ENCODE measurements at regions not wholly inside any gene's neighbourhood (a gene's known extent, or its start where the extent isn't known, plus 50 kb on each side); places are given as distances from the start of the nearest gene placed in this dataset.

DNA sequence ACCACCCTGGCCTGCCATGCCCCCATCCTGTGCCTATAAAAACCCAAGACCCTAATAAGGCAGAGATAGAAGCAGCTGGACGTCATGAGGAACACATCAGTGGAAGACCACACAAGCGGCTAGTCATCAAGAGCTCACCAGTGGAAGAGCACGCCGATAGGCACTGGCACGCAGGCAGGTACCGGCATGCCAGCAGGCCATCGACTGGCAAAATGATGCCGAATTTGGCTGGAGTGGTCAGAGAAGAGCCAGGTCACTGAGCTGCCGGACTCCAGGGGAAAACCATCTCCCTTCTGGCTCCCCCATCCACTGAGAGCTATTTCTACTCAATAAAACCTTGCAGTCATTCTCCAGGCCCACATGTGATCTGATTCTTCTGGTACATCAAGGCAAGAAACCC lies 227.6 kb upstream of the EXOC2 start:
- H3K27ac ChIP-seq: no peak overlapping the region
- DNase-seq: no peak
- no peak overlapping the region for H3K4me3 ChIP-seq
- no peaks in the 10 kb centered on the region for H3K9me3 ChIP-seq (ENCODE audit: low read depth)
- no peak overlapping the region for H3K4me2 ChIP-seq (ENCODE audit: unreplicated experiment)
- no peaks in the 10 kb centered on the region for H3K9me2 ChIP-seq (ENCODE audit: insufficient read depth)
- WGBS, 2 experiments (ENCODE audit: low coverage in 1 of 2, low lambda C conversion rate in 2 of 2, missing lambda C conversion rate in 2 of 2): 63 to 71% methylated on average over 9 of the region's 9 CpGs
- no peak overlapping the region for H3K9ac ChIP-seq
- H3K4me1 ChIP-seq (ENCODE audit: insufficient read depth): no peaks in the 10 kb centered on the region
- peaks cover 10% of the 10 kb centered on the region; the same call in 1 of the 2 replicates for H3K27me3 ChIP-seq (replicated peaks; ENCODE audit: insufficient read depth)
- no peak overlapping the region for H2AFZ ChIP-seq
- in situ Hi-C loops (cut with MboI): loop anchor here (25.0 kb wide), 1 partner anchor 467 kb away; the partner anchor contains the start of gene FOXF2
- H4K20me1 ChIP-seq (ENCODE audit: insufficient read depth): no peaks in the 10 kb centered on the region
- H3K36me3 ChIP-seq (ENCODE audit: low read depth): no peaks in the 10 kb centered on the region
- no peaks in the 10 kb centered on the region for H3K79me2 ChIP-seq (ENCODE audit: insufficient read depth)
- H3F3A ChIP-seq (ENCODE audit: insufficient read depth): no peaks in the 10 kb centered on the region
- TF ChIP-seq EZH2phosphoT487 (IDR thresholded peaks at IDR 0.05; ENCODE audit: insufficient read depth, low read depth) (no peak), EZH2 (IDR thresholded peaks at IDR 0.05; ENCODE audit: insufficient read depth, poor library complexity, severe bottlenecking) (no peak)

- no peaks in the 10 kb centered on the region for H3K36me3 ChIP-seq (ENCODE audit: low read depth)
- no peaks in the 10 kb centered on the region for H3F3A ChIP-seq (ENCODE audit: insufficient read depth)
- no peak overlapping the region for H3K4me2 ChIP-seq (ENCODE audit: unreplicated experiment)
- no peaks in the 10 kb centered on the region for H3K79me2 ChIP-seq (ENCODE audit: insufficient read depth)
- TF ChIP-seq EZH2 (IDR thresholded peaks at IDR 0.05; ENCODE audit: insufficient read depth, poor library complexity, severe bottlenecking) (no peak), EZH2phosphoT487 (IDR thresholded peaks at IDR 0.05; ENCODE audit: insufficient read depth, low read depth) (no peak)
- no peaks in the 10 kb centered on the region for H3K4me1 ChIP-seq (ENCODE audit: insufficient read depth)
- no peak overlapping the region for H2AFZ ChIP-seq
- in situ Hi-C loops (cut with MboI): loop anchor here (25.0 kb wide), 1 partner anchor 468 kb away; the partner anchor contains the start of gene FOXF2
- H3K9me3 ChIP-seq (ENCODE audit: low read depth): no peaks in the 10 kb centered on the region
- peaks cover 10% of the 10 kb centered on the region; the same call in 1 of the 2 replicates for H3K27me3 ChIP-seq (replicated peaks; ENCODE audit: insufficient read depth)
- H4K20me1 ChIP-seq (ENCODE audit: insufficient read depth): no peaks in the 10 kb centered on the region
- no peak overlapping the region for H3K27ac ChIP-seq
- H3K9ac ChIP-seq: no peak overlapping the region
- no peaks in the 10 kb centered on the region for H3K9me2 ChIP-seq (ENCODE audit: insufficient read depth)
- no peak for DNase-seq
- 27 to 35% methylated on average over 1 of the region's 1 CpG for WGBS, 2 experiments (ENCODE audit: low coverage in 1 of 2, low lambda C conversion rate in 2 of 2, missing lambda C conversion rate in 2 of 2)
- H3K4me3 ChIP-seq: no peak overlapping the region
Measured at GRCh38 chr6:919500-919899, 226.6 kb upstream of the EXOC2 start.

DNA sequence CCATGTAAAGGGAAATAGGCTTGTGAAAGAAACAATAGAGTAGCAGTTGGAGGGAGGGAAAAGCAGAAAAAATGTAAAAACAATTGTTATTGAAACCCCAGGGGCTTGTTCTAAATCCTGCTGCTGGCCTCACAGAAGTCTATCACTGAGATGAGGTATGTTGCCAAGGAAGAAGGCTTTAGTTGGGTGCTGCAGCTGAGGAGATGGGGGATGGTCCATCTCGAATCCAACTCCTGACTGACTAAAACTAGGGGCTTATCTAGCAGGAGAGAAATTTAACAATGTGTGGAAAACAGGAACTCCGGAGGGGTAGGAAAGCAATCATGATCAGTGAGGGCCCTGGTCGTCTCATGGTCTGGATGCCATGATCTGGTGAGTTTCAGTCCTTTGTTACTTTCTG lies 225.0 kb upstream of the EXOC2 start:
- no peaks in the 10 kb centered on the region for H3K79me2 ChIP-seq (ENCODE audit: insufficient read depth)
- in situ Hi-C loops (cut with MboI): loop anchor here (25.0 kb wide), 1 partner anchor 469 kb away; the partner anchor contains the start of gene FOXF2
- 36 to 37% methylated on average over 3 of the region's 3 CpGs for WGBS, 2 experiments (ENCODE audit: low coverage in 1 of 2, low lambda C conversion rate in 2 of 2, missing lambda C conversion rate in 2 of 2)
- H3F3A ChIP-seq (ENCODE audit: insufficient read depth): no peaks in the 10 kb centered on the region
- no peak for DNase-seq
- TF ChIP-seq EZH2 (IDR thresholded peaks at IDR 0.05; ENCODE audit: insufficient read depth, poor library complexity, severe bottlenecking): no peak
- TF ChIP-seq EZH2phosphoT487 (IDR thresholded peaks at IDR 0.05; ENCODE audit: insufficient read depth, low read depth): no peak
- no peak overlapping the region for H3K4me3 ChIP-seq
- no peak overlapping the region for H3K27ac ChIP-seq
- no peak overlapping the region for H3K9ac ChIP-seq
- no peaks in the 10 kb centered on the region for H3K36me3 ChIP-seq (ENCODE audit: low read depth)
- H4K20me1 ChIP-seq (ENCODE audit: insufficient read depth): no peaks in the 10 kb centered on the region
- H3K4me1 ChIP-seq (ENCODE audit: insufficient read depth): no peaks in the 10 kb centered on the region
- no peaks in the 10 kb centered on the region for H3K9me2 ChIP-seq (ENCODE audit: insufficient read depth)
- H3K27me3 ChIP-seq (replicated peaks; ENCODE audit: insufficient read depth): peaks cover 10% of the 10 kb centered on the region; the same call in 1 of the 2 replicates
- H3K4me2 ChIP-seq (ENCODE audit: unreplicated experiment): no peak overlapping the region
- no peak overlapping the region for H2AFZ ChIP-seq
- H3K9me3 ChIP-seq (ENCODE audit: low read depth): no peaks in the 10 kb centered on the region

GRCh38 chr6:917296-917695 lies 224.4 kb upstream of the EXOC2 start:
- H3F3A ChIP-seq (ENCODE audit: insufficient read depth): no peaks in the 10 kb centered on the region
- H4K20me1 ChIP-seq (ENCODE audit: insufficient read depth): no peaks in the 10 kb centered on the region
- no peak for TF ChIP-seq EZH2 (IDR thresholded peaks at IDR 0.05; ENCODE audit: insufficient read depth, poor library complexity, severe bottlenecking)
- TF ChIP-seq EZH2phosphoT487 (IDR thresholded peaks at IDR 0.05; ENCODE audit: insufficient read depth, low read depth): no peak
- H3K4me2 ChIP-seq (ENCODE audit: unreplicated experiment): no peak overlapping the region
- H3K27me3 ChIP-seq (replicated peaks; ENCODE audit: insufficient read depth): peaks cover 6% of the 10 kb centered on the region; the same call in 1 of the 2 replicates
- WGBS, 2 experiments (ENCODE audit: low coverage in 1 of 2, low lambda C conversion rate in 2 of 2, missing lambda C conversion rate in 2 of 2): 7 to 18% methylated on average over 2 of the region's 2 CpGs
- no peaks in the 10 kb centered on the region for H3K36me3 ChIP-seq (ENCODE audit: low read depth)
- DNase-seq: no peak
- no peaks in the 10 kb centered on the region for H3K9me3 ChIP-seq (ENCODE audit: low read depth)
- no peaks in the 10 kb centered on the region for H3K79me2 ChIP-seq (ENCODE audit: insufficient read depth)
- in situ Hi-C loops (cut with MboI): loop anchor here (25.0 kb wide), 1 partner anchor 470 kb away; the partner anchor contains the start of gene FOXF2
- H3K27ac ChIP-seq: no peak overlapping the region
- H3K4me1 ChIP-seq (ENCODE audit: insufficient read depth): no peaks in the 10 kb centered on the region
- no peak overlapping the region for H2AFZ ChIP-seq
- no peak overlapping the region for H3K9ac ChIP-seq
- H3K9me2 ChIP-seq (ENCODE audit: insufficient read depth): no peaks in the 10 kb centered on the region
- H3K4me3 ChIP-seq: no peak overlapping the region

Measured in GM23248 (cell line).